GM12892 (cell line): ENCODE measurements at regions not wholly inside any gene's neighbourhood (a gene's known extent, or its start where the extent isn't known, plus 50 kb on each side); places are given as distances from the start of the nearest gene placed in this dataset.
"Not testable (repeated sequence)": the region's sequence is repeated elsewhere in the genome, so short reads cannot be mapped to it uniquely, and the experiment has no call there.

Experiments used
- DNase-seq: peaks from one replicate; pipeline ENCODE4 v3.0.0; 2011; ENCODE audit not compliant: insufficient read length
- FAIRE-seq: peaks from 2 replicates; lab custom pipeline; 2011; peaks lifted over from hg19 to GRCh38; lab: Jason Lieb, UNC
- POLR2A ChIP-seq: IDR thresholded peaks from 2 replicates; pipeline ENCODE4 v1.6.1; 2011; ENCODE audit warnings: low read depth, low read length, control low read depth
- POLR2AphosphoS5 ChIP-seq: IDR thresholded peaks from 2 replicates; pipeline ENCODE4 v1.6.1; 2011; ENCODE audit warnings: low read depth, low read length, control low read depth
- TAF1 ChIP-seq: IDR thresholded peaks from 2 replicates; pipeline ENCODE4 v1.6.1; 2011; ENCODE audit warnings: low read depth, mild to moderate bottlenecking, control low read depth, low read length, borderline replicate concordance

DNA sequence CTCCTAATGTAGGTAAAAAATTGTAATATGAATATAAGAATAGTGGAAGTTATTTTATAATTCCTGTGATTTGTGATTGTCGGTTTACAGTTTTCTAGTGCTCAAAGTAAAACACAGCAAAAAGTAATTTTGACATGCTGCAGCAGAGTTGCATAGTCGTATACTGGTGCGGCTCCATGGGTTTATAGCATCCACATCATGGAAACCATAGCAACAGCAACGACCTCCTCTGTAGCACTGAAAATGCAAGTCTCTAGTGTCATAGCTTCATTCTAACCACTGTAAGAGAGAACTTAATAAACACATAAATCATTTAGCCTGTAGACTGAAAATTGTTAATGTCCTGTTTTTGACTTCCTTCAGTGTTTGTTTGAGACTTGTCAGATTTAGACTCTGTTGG, 574.3 kb downstream of the KCNH5 start:
- FAIRE-seq = no peak
- no peak for TF ChIP-seq TAF1
- no peak for DNase-seq

DNA sequence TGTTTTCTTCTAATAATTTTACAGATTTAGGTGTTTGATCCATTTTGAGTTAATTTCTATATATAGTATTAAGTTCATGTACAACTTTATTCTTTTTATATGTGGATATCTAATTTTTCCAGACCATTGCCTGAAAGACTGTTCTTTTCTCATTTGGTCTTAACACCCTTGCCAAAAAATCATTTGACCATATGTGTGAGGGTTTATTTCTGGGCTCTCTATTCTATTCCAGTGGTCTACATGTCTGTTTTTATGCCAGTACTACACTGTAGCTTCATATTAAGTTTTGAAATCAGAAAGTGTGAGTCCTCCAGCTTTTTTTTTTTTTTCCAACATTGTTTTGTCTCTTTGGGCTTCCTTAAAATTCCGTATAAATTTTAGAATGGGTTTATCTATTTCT, 554.1 kb downstream of the KCNH5 start:
- TF ChIP-seq POLR2AphosphoS5 (no peak), TAF1 (no peak), POLR2A (no peak)
- no peak for DNase-seq
- FAIRE-seq = no peak

DNA sequence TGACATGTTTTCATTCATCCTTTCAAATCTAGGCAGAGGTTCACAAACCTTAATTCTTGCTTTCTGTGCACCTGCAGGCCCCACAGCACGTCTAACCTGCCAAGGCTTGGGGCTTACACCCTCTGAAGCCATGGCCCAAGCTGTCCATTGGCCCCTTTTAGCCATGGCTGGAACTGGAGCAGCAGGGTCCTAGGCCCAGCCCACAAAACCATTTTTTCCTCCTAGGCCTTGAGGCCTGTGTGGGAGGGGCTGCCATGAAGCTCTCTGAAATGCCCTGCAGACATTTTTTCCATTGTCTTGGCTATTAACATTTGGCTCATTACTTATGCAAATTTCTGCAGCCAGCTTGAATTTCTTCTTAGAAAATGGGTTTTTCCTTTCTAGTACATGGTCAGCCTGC, 547.5 kb downstream of the KCNH5 start:
- no peak for FAIRE-seq
- no peak for TF ChIP-seq POLR2AphosphoS5
- TF ChIP-seq POLR2A = no peak
- no peak for TF ChIP-seq TAF1
- no peak for DNase-seq

DNA sequence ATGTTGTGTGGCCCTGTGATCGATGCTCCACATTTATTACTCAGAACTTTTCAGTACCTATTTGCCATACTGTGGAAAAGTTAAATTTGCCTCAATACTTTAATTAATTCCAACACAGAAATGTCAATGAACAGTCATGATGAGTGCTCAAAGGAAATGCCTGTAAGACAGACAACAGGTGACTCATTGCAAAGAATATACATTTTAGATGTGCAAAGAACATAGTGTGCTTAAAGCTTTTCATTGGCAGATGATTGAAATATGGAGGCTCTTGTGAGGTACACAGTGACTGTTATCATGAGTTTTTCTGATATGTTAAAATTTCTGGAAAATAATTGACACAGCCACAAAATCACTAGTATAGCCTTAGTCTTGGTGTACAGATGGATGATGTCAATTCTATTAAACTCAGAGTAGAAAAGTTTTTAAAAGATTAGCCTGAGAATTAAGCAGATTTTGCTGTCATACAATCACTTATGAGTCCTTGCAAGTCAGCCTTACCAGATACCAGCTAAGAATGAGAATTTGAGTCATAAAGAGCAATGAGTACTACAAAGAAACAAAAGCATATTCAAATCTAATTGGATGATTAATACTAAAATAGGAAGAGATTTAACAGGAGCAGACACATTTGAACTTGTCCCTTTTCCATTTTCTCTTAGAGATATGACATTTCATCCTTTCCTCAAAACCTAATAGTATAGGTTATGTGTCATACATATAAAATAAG, 544.1 kb downstream of the KCNH5 start:
- no peak for FAIRE-seq
- no peak for DNase-seq
- TF ChIP-seq POLR2A (no peak), POLR2AphosphoS5 (no peak), TAF1 (no peak)

DNA sequence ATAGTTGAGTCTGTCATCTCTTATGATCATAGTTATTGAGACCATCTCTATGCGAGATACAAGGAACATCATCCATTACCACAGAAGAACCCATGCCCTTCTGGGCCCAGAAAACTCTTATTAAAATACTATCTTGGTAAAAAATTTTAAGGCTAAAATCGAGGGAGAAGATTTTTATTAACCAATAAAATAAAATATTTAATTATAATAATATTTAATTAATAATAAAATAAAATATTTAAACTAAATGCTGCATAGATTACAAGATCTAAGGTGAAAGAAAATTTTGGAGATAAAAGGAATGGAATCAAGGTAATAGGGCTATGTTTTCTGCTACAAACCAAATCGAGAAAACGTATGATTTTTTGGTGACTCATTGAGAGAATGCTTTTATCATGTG, 540.2 kb downstream of the KCNH5 start:
- DNase-seq = no peak
- TF ChIP-seq TAF1 = no peak
- no peak for TF ChIP-seq POLR2AphosphoS5
- no peak for TF ChIP-seq POLR2A
- FAIRE-seq = no peak

DNA sequence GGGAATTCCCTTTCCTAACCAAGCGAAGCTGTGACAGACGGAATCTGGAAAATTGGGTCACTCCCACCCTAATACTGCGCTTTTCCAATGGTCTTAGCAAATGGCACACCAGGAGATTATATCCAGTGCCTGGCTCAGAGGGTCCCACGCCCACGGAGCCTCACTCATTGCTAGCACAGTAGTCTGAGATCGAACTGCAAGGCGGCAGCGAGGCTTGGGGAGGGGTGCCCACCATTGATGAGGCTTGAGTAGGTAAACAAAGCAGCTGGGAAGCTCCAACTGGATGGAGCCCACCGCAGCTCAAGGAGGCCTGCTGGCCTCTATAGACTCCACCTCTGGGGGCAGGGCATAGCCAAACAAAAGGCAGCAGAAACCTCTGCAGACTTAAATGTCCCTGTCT, 523.9 kb downstream of the KCNH5 start:
- FAIRE-seq, DNase-seq: not testable (repeated sequence)

DNA sequence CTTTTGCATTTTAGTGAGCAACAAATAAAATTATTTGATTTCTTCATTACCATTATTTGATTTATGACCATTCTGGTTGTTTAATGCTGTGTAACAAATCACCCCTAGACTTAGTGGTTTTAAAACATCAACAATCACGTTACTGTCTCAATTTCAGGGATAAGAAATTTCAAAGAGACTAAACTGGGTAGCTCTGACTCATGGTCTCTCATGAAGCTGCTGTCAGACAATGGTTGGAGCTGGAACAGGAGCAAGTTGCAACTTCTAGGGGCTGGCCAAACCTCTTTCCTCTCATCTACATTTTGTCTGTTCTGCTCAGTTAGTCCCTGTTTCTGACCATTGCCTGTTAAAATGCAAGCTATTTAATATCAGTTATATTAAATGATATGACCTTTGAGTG, 517.0 kb downstream of the KCNH5 start:
- FAIRE-seq (no peak), DNase-seq (no peak)
- TF ChIP-seq TAF1 (no peak), POLR2A (no peak), POLR2AphosphoS5 (no peak)

DNA sequence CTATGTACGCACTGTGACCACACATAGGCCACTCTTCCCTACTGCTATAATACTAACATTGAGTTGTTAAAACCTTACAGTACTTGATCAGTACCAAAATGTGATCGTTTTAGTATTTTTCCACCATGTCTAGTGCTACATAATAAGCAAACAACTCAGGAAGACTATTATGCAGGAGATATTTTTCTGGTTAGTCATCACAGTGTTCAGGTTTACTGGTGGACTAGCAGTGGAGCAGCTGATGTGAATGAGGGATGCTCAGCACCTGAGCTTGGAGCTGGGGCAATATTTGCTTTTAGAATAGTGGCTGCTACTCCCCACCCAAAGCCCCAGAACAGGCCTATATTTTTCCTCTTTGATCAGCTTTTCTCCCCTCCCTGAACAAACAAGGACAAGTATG, 513.1 kb downstream of the KCNH5 start:
- FAIRE-seq = no peak
- no peak for TF ChIP-seq TAF1
- no peak for TF ChIP-seq POLR2AphosphoS5
- no peak for TF ChIP-seq POLR2A
- DNase-seq = no peak

DNA sequence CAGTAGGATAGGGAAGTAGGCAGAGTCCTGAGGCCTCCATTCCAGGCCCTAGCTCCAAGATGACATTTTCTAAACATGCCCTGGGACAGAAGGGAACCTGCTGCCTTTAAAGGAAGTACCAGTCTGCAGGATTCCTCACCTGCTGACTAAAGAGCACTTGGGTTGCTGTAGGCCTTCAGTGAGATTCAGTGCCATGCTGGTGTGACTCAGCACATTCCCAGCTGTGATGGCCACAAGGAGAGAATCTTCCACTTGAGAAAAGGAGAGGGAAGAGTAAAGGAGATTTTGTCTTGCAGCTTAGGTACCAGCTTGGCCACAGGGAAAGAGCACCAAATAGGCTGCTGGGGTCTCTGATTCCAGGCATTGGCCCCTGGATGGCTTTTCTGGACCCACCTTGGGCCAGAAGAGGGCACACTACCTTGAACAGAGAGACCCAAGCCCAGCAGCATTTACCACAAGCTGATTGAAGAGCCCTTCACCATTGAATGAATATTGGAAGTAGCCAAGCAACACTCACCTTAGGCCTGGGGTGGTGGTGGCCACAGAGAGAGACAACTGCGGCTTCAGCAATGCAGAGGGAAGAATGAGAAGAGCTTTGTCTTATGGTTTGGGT, 498.3 kb downstream of the KCNH5 start:
- no peak for FAIRE-seq
- TF ChIP-seq POLR2A (no peak), POLR2AphosphoS5 (no peak), TAF1 (no peak)

DNA sequence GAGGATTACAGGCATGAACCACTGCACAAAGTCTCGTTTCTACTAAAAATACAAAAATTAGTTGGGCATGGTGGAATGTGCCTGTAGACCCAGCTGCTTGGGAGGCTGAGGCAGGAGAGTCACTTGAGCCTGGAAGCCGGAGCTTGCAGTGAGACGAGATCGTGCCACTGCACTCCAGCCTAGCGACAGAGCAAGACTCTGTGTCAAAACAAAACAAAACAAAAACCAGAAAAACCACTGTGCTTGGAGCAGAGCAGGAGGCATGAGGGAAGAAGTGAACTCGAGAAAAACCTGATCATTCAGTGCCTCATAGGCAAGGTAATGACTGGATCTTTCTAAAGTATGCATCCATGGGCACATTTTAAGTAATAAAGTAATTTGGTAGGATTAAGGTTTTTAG, 487.8 kb downstream of the KCNH5 start:
- no peak for TF ChIP-seq POLR2AphosphoS5
- no peak for TF ChIP-seq POLR2A
- TF ChIP-seq TAF1 = no peak
- DNase-seq (no peak), FAIRE-seq (no peak)

More for the DNA sequence above, 498.3 kb downstream of the KCNH5 start:
- DNase-seq = no peak

DNA sequence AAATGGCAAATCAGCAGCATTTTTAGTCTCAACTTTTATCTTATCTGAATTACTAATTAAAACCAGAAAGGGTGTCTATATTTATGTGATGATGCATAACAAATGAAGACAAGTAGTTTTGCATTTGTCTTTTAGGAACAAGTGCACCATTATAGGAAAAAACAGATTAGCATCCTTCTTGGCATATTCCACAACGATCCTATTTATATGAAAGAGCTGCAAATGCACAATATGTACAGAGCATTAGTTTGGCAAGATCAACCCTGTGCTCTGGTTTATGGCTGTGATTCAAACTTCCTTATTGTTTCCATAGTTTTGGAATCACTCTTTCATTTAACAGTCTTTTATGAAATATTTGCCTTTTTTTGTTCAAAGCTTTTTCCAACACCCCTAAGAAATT, 486.8 kb downstream of the KCNH5 start:
- TF ChIP-seq TAF1 = no peak
- no peak for FAIRE-seq
- DNase-seq = no peak

DNA sequence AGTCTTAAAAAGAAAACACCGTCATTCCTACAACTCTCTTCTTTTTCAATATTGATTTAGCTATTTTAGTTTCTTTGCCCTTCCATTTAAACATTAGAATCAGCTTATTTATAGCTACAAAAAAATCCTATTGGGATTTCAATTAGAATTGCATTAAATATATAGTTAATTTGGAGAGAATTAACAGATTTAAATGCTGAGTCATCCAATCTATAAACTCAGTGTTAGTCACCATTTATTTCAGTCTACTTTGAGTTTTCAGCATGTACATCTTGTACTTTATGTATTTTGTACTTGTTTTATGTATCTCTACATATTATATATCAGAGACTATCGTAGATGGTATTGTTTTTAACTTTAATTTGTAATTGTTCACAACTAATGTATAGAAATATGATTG, 460.0 kb downstream of the KCNH5 start:
- DNase-seq (no peak), FAIRE-seq (no peak)
- TF ChIP-seq POLR2AphosphoS5 = no peak
- TF ChIP-seq POLR2A = no peak
- TF ChIP-seq TAF1 = no peak
